ENCODE measurements at regions not wholly inside any gene's neighbourhood (a gene's known extent, or its start where the extent isn't known, plus 50 kb on each side); places are given as distances from the start of the nearest gene placed in this dataset.

DNA sequence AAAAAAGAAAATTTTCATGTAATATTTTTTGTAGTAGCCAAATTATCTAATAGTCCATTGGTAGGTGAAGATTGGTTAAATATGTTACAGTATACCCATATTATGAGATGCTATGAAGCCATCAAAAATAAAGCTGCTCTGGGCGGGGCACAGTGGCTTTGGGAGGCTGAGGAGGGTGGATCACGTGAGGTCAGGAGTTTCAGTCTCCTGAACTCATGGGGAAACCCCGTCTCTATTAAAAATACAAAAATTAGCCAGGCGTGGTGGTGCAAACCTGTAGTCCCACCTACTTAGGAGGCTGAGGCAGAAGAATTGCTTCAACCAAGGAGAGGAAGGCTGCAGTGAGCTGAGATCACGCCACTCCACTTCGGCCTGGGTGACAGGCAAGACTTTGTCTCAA, 360.5 kb downstream of the KIF16B start:
- DNase-seq (ENCODE audit: low spot score, unreplicated experiment): no peak
- Mint-ChIP-seq H3K9me3 (ENCODE audit: low read depth) (no peaks in the 10 kb centered on the region), H3K4me3 (ENCODE audit: low read depth) (no peak overlapping the region), H3K4me1 (ENCODE audit: low read depth) (no peaks in the 10 kb centered on the region), H3K27ac (no peak overlapping the region), H3K27me3 (peaks cover 4% of the 10 kb centered on the region), H3K36me3 (ENCODE audit: insufficient read depth) (no peaks in the 10 kb centered on the region)
- TF ChIP-seq CTCF (IDR thresholded peaks at IDR 0.05; ENCODE audit: unreplicated experiment): no peak

DNA sequence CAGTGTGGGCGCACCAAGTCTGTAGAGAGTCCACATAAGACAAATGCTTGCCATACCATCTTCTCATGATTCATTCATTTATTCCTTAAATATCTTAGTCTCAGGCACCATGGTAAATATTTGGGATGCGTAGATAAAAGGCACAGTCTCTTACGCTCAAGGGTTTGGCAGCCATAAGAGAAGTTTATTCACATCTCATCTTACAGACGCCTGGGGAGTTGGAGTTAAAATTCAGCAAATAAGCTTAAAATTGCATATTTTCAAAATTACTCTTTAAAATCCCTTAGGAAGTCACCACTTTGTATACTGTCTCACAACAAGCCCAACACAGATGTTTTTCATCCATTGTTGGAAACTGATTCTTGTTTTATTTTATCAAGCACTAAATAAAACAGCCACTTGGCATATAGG, 363.3 kb downstream of the KIF16B start:
- H3K4me3 Mint-ChIP-seq (ENCODE audit: low read depth): no peak overlapping the region
- H3K4me1 Mint-ChIP-seq (ENCODE audit: low read depth): no peaks in the 10 kb centered on the region
- no peak for DNase-seq (ENCODE audit: low spot score, unreplicated experiment)
- TF ChIP-seq CTCF (IDR thresholded peaks at IDR 0.05; ENCODE audit: unreplicated experiment): no peak
- H3K27ac Mint-ChIP-seq: no peak overlapping the region
- peaks cover 4% of the 10 kb centered on the region for H3K27me3 Mint-ChIP-seq
- H3K9me3 Mint-ChIP-seq (ENCODE audit: low read depth): no peaks in the 10 kb centered on the region
- H3K36me3 Mint-ChIP-seq (ENCODE audit: insufficient read depth): no peaks in the 10 kb centered on the region

DNA sequence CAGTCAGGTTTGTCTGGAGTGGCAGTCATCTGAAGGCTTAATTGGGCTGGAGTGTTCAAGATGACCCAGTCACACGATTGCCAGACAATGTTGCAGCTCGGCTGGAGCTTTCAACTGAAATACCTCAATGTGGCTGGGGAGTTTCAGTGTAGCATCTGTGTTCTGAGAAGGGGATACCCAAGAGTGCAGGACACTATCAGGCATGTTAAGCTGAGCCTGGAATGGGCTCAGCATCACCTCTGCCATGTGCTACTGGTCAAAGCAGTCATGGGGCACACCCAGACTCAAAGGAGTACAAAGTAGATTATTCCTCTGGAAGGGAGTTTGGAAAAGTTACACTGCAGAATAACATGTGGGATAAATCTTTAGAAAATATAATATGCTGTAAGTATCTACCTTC, 363.9 kb downstream of the KIF16B start:
- H3K27me3 Mint-ChIP-seq: peaks cover 4% of the 10 kb centered on the region

DNA sequence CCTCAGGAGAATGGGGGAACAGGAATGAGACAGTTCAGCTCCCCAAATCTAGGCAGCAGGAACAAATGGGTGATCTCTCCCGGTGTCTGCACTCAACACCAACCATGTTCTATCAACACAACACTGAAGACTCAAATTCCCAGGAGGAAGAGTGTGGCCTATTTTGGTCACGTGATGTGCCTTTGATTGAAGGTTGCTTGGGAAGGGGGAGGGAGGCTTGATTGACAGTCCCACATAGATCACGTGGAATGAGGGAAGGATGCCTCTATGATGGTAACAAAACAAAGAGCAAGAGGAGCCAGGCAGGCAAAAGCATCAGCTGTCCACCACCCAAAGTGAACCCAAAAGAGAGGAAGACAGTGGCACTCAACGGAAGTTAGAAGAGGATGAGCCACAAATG, 364.8 kb downstream of the KIF16B start:
- no peak overlapping the region for H3K4me3 Mint-ChIP-seq (ENCODE audit: low read depth)
- peaks cover 4% of the 10 kb centered on the region for H3K27me3 Mint-ChIP-seq
- no peaks in the 10 kb centered on the region for H3K36me3 Mint-ChIP-seq (ENCODE audit: insufficient read depth)

More for the DNA sequence above, 363.9 kb downstream of the KIF16B start:
- no peak for TF ChIP-seq CTCF (IDR thresholded peaks at IDR 0.05; ENCODE audit: unreplicated experiment)
- no peak for DNase-seq (ENCODE audit: low spot score, unreplicated experiment)
- H3K36me3 Mint-ChIP-seq (ENCODE audit: insufficient read depth): no peaks in the 10 kb centered on the region
- no peaks in the 10 kb centered on the region for H3K9me3 Mint-ChIP-seq (ENCODE audit: low read depth)
- H3K27ac Mint-ChIP-seq: no peak overlapping the region
- H3K4me3 Mint-ChIP-seq (ENCODE audit: low read depth): no peak overlapping the region
- H3K4me1 Mint-ChIP-seq (ENCODE audit: low read depth): no peaks in the 10 kb centered on the region

DNA sequence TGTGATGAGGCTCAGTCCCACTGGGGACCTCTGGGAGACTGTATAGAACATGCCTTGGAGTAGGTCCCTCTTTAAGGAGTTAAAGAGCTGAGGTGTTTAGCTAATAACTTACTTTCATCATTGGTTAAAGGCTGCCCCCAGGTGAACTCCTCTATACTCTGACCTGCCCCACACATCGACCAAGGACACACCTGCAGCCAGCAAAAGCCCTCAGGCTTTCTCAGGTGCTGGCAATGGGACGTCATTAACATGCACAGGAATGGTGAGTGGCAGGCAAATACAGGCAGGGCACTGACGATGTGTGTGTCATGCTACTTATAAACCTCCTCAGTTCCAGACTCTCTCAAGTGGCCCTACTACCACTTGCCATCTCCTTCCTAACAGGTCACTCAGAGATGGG, 366.4 kb downstream of the KIF16B start:
- Mint-ChIP-seq H3K4me3 (ENCODE audit: low read depth) (no peak overlapping the region), H3K4me1 (ENCODE audit: low read depth) (no peaks in the 10 kb centered on the region), H3K9me3 (ENCODE audit: low read depth) (no peaks in the 10 kb centered on the region), H3K27ac (no peak overlapping the region), H3K36me3 (ENCODE audit: insufficient read depth) (no peaks in the 10 kb centered on the region), H3K27me3 (peaks cover 4% of the 10 kb centered on the region)
- no peak for TF ChIP-seq CTCF (IDR thresholded peaks at IDR 0.05; ENCODE audit: unreplicated experiment)
- DNase-seq (ENCODE audit: low spot score, unreplicated experiment): no peak

More for the DNA sequence above, 364.8 kb downstream of the KIF16B start:
- H3K4me1 Mint-ChIP-seq (ENCODE audit: low read depth): no peaks in the 10 kb centered on the region
- no peak for DNase-seq (ENCODE audit: low spot score, unreplicated experiment)
- H3K27ac Mint-ChIP-seq: no peak overlapping the region
- no peaks in the 10 kb centered on the region for H3K9me3 Mint-ChIP-seq (ENCODE audit: low read depth)
- no peak for TF ChIP-seq CTCF (IDR thresholded peaks at IDR 0.05; ENCODE audit: unreplicated experiment)

Measured in progenitor cell of endocrine pancreas (in vitro differentiated cells).